GM12878 (cell line): ENCODE measurements at regions not wholly inside any gene's neighbourhood (a gene's known extent, or its start where the extent isn't known, plus 50 kb on each side); places are given as distances from the start of the nearest gene placed in this dataset.

Source experiments
- ATAC-seq: fragments of 200-7000 bp; cut with Tn5 transposase; 3 replicates; pipeline ENCODE4 v1.9.1; 2020; ENCODE audit warnings: mild to moderate bottlenecking, moderate library complexity
- BruUV-seq: library from RNA; stranded (reverse); fragments of 400-500 nt; replicated peaks from 2 replicates; lab custom pipeline; 2021; lab: Mats Ljungman, UMichigan
- CTCF ChIA-PET: fragments of 300-600 bp; sonication (Branson Sonifier 250); formaldehyde crosslinking; extraction: SDS; loops from one replicate; lab custom pipeline; 2021; ENCODE audit warnings: inconsistent platforms; lab: Yijun Ruan, JAX
- POLR2A ChIA-PET: fragments of 350-600 bp; formaldehyde crosslinking; extraction: SDS; loops from one replicate; lab custom pipeline; 2021; ENCODE audit warnings: inconsistent platforms; lab: Charles Lee
- RAD21 ChIA-PET: fragments of 300-600 bp; sonication (Branson Sonifier 250); formaldehyde crosslinking; loops from one replicate; lab custom pipeline; 2023; ENCODE audit warnings: antibody characterized with exemption; ENCODE audit not compliant: unreplicated experiment; lab: Charles Lee
- SMC1A ChIA-PET: fragments of 300-600 bp; sonication (Branson Sonifier 250); formaldehyde crosslinking; loops from one replicate; lab custom pipeline; 2023; ENCODE audit not compliant: unreplicated experiment, uncharacterized antibody; lab: Charles Lee
- DNase-seq: peaks from one replicate; pipeline ENCODE4 v3.0.0-alpha.2; 2011; ENCODE audit warnings: low read depth, low spot score
- FAIRE-seq: peaks from 3 replicates; lab custom pipeline; 2011; peaks lifted over from hg19 to GRCh38; lab: Jason Lieb, UNC
- H2AFZ ChIP-seq: 2 replicates; pipeline ENCODE4 v1.6.0; 2011; ENCODE audit warnings: low read depth, low read length, control low read depth; ENCODE audit not compliant: control insufficient read depth
- H3K27ac ChIP-seq: 2 replicates; pipeline ENCODE4 v1.5.1; 2011; ENCODE audit warnings: control low read depth; ENCODE audit not compliant: control insufficient read depth, insufficient read depth
- H3K27me3 ChIP-seq, 2 experiments: replicated peaks in 1 of 2; 2 replicates each; pipeline versions ENCODE4 v1.6.0 to v1.6.1; 2011; ENCODE audit warnings: low read length in 1 of 2; ENCODE audit not compliant: control insufficient read depth in 2 of 2, insufficient read depth in 2 of 2
- H3K36me3 ChIP-seq, 2 experiments: 2 replicates each; pipeline ENCODE4 v1.5.1; 2011; ENCODE audit warnings: low read length in 1 of 2; ENCODE audit not compliant: control insufficient read depth in 2 of 2, insufficient read depth in 2 of 2
- H3K4me1 ChIP-seq: 2 replicates; pipeline ENCODE4 v1.6.1; 2011; ENCODE audit warnings: mild to moderate bottlenecking, low read length, moderate library complexity, mixed read lengths; ENCODE audit not compliant: control insufficient read depth, insufficient read depth
- H3K4me2 ChIP-seq: 2 replicates; pipeline ENCODE4 v1.6.0; 2011; ENCODE audit warnings: control low read depth; ENCODE audit not compliant: control insufficient read depth, insufficient read depth
- H3K4me3 ChIP-seq: fragments of 200-600 bp; sonication (generic); 2 replicates; pipeline ENCODE4 v1.5.1; 2016
- H3K79me2 ChIP-seq: 2 replicates; pipeline ENCODE4 v1.6.0; 2011; ENCODE audit warnings: low read length; ENCODE audit not compliant: control insufficient read depth, insufficient read depth
- H3K9ac ChIP-seq: 2 replicates; pipeline ENCODE4 v1.8.0; 2011; ENCODE audit warnings: low read length, control low read depth, mixed read lengths; ENCODE audit not compliant: control insufficient read depth, insufficient read depth
- H3K9me3 ChIP-seq: replicated peaks from 3 replicates; pipeline ENCODE4 v1.5.1; 2011; ENCODE audit warnings: mild to moderate bottlenecking, low read length; ENCODE audit not compliant: control insufficient read depth, insufficient read depth
- H4K20me1 ChIP-seq: 2 replicates; pipeline ENCODE4 v1.6.0; 2011; ENCODE audit not compliant: control insufficient read depth, insufficient read depth
- BMI1 ChIP-seq: fragments of 450-650 bp; IDR thresholded peaks from 2 replicates; pipeline ENCODE4 v1.6.1; 2016; ENCODE audit warnings: mild to moderate bottlenecking, moderate library complexity, borderline replicate concordance
- CBX5 ChIP-seq: sonication (generic); IDR thresholded peaks from 2 replicates; pipeline ENCODE4 v1.6.1; 2016; ENCODE audit warnings: low read depth, moderate library complexity, mild to moderate bottlenecking, inconsistent platforms
- CREM ChIP-seq: IDR thresholded peaks from 2 replicates; pipeline ENCODE4 v1.6.1; 2014; ENCODE audit warnings: antibody characterized with exemption, low read depth
- EED ChIP-seq: sonication (generic); IDR thresholded peaks from 2 replicates; pipeline ENCODE4 v1.6.1; 2016; ENCODE audit warnings: antibody characterized with exemption, low read depth
- FOXK2 ChIP-seq: fragments of 450-650 bp; IDR thresholded peaks from 2 replicates; pipeline ENCODE4 v1.6.1; 2017; ENCODE audit warnings: mild to moderate bottlenecking, moderate library complexity
- GABPA ChIP-seq: IDR thresholded peaks from 2 replicates; pipeline ENCODE4 v1.6.1; 2014; ENCODE audit warnings: antibody characterized with exemption, low read depth, mild to moderate bottlenecking, inconsistent platforms
- GATAD2B ChIP-seq: fragments of 450-650 bp; conservative IDR thresholded peaks from 2 replicates; pipeline ENCODE4 v1.6.1; 2017; ENCODE audit warnings: low read depth, mild to moderate bottlenecking, moderate library complexity
- JUND ChIP-seq: IDR thresholded peaks from 2 replicates; pipeline ENCODE4 v1.6.1; 2012; ENCODE audit warnings: low read depth, mild to moderate bottlenecking, low read length, improper control_type of control experiment, moderate library complexity
- MAX ChIP-seq: IDR thresholded peaks from 2 replicates; pipeline ENCODE4 v1.6.1; 2012; ENCODE audit warnings: low read depth, low read length, improper control_type of control experiment
- SKIL ChIP-seq: fragments of 450-650 bp; IDR thresholded peaks from 2 replicates; pipeline ENCODE4 v1.6.1; 2017; ENCODE audit warnings: mild to moderate bottlenecking, low read depth, inconsistent platforms; ENCODE audit not compliant: poor library complexity, severe bottlenecking
- SMC3 ChIP-seq: IDR thresholded peaks from 2 replicates; pipeline ENCODE4 v1.6.1; 2011; ENCODE audit warnings: low read length, improper control_type of control experiment, borderline replicate concordance
- USF2 ChIP-seq: IDR thresholded peaks from 2 replicates; pipeline ENCODE4 v1.6.1; 2011; ENCODE audit warnings: low read depth, low read length, improper control_type of control experiment, borderline replicate concordance
- ZNF384 ChIP-seq: IDR thresholded peaks from 2 replicates; pipeline ENCODE4 v1.6.1; 2012; ENCODE audit warnings: low read depth, mild to moderate bottlenecking, low read length, improper control_type of control experiment, borderline replicate concordance
- in situ Hi-C: fragments of 300-500 bp; cut with MboI; formaldehyde crosslinking; loops from 9 replicates; pipeline ENCODE4 v1.14.3; 2018; ENCODE audit warnings: mixed read lengths
- intact Hi-C: fragments of 100-400 bp; cut with micrococcal nuclease; formaldehyde crosslinking; loops from one replicate; pipeline ENCODE4 v1.14.2; 2022; ENCODE audit not compliant: unreplicated experiment
- TF ChIP-seq, protein P1 (sequence below): IDR thresholded peaks from 2 replicates; pipeline ENCODE4 v1.6.1; 2012; ENCODE audit warnings: improper control_type of control experiment, low read depth, low read length; ENCODE audit not compliant: insufficient replicate concordance

DNA sequence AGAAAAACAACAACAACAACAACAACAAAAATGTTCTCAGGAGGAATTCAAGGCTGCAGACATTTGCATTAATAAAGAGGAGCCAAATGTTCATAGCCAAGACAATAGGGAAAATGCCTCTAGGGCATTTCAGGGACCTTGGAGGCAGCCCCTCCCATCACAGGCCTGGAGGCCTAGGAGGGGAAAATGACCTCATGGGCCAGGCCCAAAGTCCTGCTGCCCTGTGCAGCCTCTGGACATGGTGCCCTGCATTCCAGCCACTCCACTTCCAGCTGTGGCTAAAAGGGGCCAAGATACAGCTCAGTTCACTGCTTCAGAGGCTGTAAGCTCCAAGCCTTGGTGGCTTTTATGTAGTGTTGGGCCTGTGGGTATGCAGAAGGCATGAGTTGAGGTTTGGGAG, 314.5 kb downstream of the CYRIA start:
- ATAC-seq = no peak
- RAD21 ChIA-PET = no interaction called here
- no peak for DNase-seq
- Histone ChIP-seq H3K9ac (no peak overlapping the region), H3K79me2 (no peaks in the 10 kb centered on the region), H3K9me3 (no peaks in the 10 kb centered on the region; the same call in 2 of the 3 replicates), H3K4me2 (no peak overlapping the region), H3K4me3 (no peak overlapping the region), H3K36me3 (no peaks in the 10 kb centered on the region), H3K27ac (no peak overlapping the region), H4K20me1 (no peaks in the 10 kb centered on the region), H2AFZ (no peak overlapping the region), H3K4me1 (no peaks in the 10 kb centered on the region), H3K27me3 (no peaks in the 10 kb centered on the region)
- CTCF ChIA-PET = no interaction called here
- intact Hi-C loops (no loop called here), in situ Hi-C loops (no loop called here)
- POLR2A ChIA-PET = no interaction called here
- no peak for FAIRE-seq
- SMC1A ChIA-PET = no interaction called here
- no TSS peak for BruUV-seq
- TF ChIP-seq CBX5 (no peak), ZNF384 (no peak), BMI1 (no peak), GATAD2B (no peak), GABPA (no peak), SKIL (no peak), USF2 (no peak), CREM (no peak), EED (no peak), JUND (no peak), MAX (no peak), SMC3 (no peak), FOXK2 (no peak)
- TF ChIP-seq, protein P1, sequence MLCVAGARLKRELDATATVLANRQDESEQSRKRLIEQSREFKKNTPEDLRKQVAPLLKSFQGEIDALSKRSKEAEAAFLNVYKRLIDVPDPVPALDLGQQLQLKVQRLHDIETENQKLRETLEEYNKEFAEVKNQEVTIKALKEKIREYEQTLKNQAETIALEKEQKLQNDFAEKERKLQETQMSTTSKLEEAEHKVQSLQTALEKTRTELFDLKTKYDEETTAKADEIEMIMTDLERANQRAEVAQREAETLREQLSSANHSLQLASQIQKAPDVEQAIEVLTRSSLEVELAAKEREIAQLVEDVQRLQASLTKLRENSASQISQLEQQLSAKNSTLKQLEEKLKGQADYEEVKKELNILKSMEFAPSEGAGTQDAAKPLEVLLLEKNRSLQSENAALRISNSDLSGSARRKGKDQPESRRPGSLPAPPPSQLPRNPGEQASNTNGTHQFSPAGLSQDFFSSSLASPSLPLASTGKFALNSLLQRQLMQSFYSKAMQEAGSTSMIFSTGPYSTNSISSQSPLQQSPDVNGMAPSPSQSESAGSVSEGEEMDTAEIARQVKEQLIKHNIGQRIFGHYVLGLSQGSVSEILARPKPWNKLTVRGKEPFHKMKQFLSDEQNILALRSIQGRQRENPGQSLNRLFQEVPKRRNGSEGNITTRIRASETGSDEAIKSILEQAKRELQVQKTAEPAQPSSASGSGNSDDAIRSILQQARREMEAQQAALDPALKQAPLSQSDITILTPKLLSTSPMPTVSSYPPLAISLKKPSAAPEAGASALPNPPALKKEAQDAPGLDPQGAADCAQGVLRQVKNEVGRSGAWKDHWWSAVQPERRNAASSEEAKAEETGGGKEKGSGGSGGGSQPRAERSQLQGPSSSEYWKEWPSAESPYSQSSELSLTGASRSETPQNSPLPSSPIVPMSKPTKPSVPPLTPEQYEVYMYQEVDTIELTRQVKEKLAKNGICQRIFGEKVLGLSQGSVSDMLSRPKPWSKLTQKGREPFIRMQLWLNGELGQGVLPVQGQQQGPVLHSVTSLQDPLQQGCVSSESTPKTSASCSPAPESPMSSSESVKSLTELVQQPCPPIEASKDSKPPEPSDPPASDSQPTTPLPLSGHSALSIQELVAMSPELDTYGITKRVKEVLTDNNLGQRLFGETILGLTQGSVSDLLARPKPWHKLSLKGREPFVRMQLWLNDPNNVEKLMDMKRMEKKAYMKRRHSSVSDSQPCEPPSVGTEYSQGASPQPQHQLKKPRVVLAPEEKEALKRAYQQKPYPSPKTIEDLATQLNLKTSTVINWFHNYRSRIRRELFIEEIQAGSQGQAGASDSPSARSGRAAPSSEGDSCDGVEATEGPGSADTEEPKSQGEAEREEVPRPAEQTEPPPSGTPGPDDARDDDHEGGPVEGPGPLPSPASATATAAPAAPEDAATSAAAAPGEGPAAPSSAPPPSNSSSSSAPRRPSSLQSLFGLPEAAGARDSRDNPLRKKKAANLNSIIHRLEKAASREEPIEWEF = no peak
